NCI-H748 (cell line): ENCODE measurements at regions not wholly inside any gene's neighbourhood (a gene's known extent, or its start where the extent isn't known, plus 50 kb on each side); places are given as distances from the start of the nearest gene placed in this dataset.
"Not testable (repeated sequence)": the region's sequence is repeated elsewhere in the genome, so short reads cannot be mapped to it uniquely, and the experiment has no call there.

Experiments
- DNase-seq: peaks from one replicate; lab custom pipeline; 2025; ENCODE audit not compliant: unreplicated experiment; lab: John Stamatoyannopoulos, UW

- no peak for DNase-seq
Measured at GRCh38 chr4:67333664-67334063, 211.6 kb downstream of the CENPC start.

- DNase-seq = no peak
Measured at GRCh38 chr4:67332627-67333026, 212.7 kb downstream of the CENPC start.

- no peak for DNase-seq
Measured at GRCh38 chr4:67328393-67328792, 216.9 kb downstream of the CENPC start.

GRCh38 chr4:67328018-67328278 is 217.4 kb downstream of the CENPC start:
- no peak for DNase-seq

- DNase-seq = peak; percentile 43
Measured at GRCh38 chr4:67327245-67328017, 217.9 kb downstream of the CENPC start.

- DNase-seq = no peak
Measured at GRCh38 chr4:67325791-67326190, 219.5 kb downstream of the CENPC start.

GRCh38 chr4:67320645-67321044 is 224.7 kb downstream of the CENPC start:
- DNase-seq = no peak

GRCh38 chr4:67319607-67320006 is 225.7 kb downstream of the CENPC start:
- not testable (repeated sequence) for DNase-seq

- DNase-seq = not testable (repeated sequence)
Measured at GRCh38 chr4:67300497-67301185, 244.7 kb downstream of the CENPC start.

GRCh38 chr4:67292636-67293035 is 252.7 kb downstream of the CENPC start:
- DNase-seq = no peak

- no peak for DNase-seq
Measured at GRCh38 chr4:67292045-67292444, 253.3 kb downstream of the CENPC start.

GRCh38 chr4:67291644-67292043 is 253.7 kb downstream of the CENPC start:
- DNase-seq = no peak

GRCh38 chr4:67288964-67289363 is 256.3 kb downstream of the CENPC start:
- peak; percentile 11 for DNase-seq

GRCh38 chr4:67286724-67287123 is 258.6 kb downstream of the CENPC start:
- DNase-seq = no peak

- DNase-seq = no peak
Measured at GRCh38 chr4:67282749-67283148, 262.6 kb downstream of the CENPC start.

- DNase-seq = no peak
Measured at GRCh38 chr4:67275179-67275750, 270.0 kb downstream of the CENPC start.

GRCh38 chr4:67274671-67275070 is 270.6 kb downstream of the CENPC start:
- not testable (repeated sequence) for DNase-seq

GRCh38 chr4:67273666-67274065 is 271.6 kb downstream of the CENPC start:
- no peak for DNase-seq

GRCh38 chr4:67261971-67262370 is 283.3 kb downstream of the CENPC start:
- DNase-seq = no peak

GRCh38 chr4:67256388-67257043 is 288.8 kb downstream of the CENPC start:
- no peak for DNase-seq

- DNase-seq = no peak
Measured at GRCh38 chr4:67250131-67250896, 295.0 kb downstream of the CENPC start.
